GM23338 (cell line): ENCODE measurements at regions not wholly inside any gene's neighbourhood (a gene's known extent, or its start where the extent isn't known, plus 50 kb on each side); places are given as distances from the start of the nearest gene placed in this dataset.

Experiments used
- EZH2 ChIP-seq: fragments of 200-600 bp; sonication (generic); IDR thresholded peaks from one replicate; pipeline ENCODE4 v1.8.0; 2017; ENCODE audit warnings: antibody characterized with exemption, mild to moderate bottlenecking, low read depth; ENCODE audit not compliant: unreplicated experiment
- JUNB ChIP-seq: IDR thresholded peaks from one replicate; pipeline ENCODE4 v1.6.1; 2016; ENCODE audit warnings: antibody characterized with exemption; ENCODE audit not compliant: unreplicated experiment
- NANOG ChIP-seq: IDR thresholded peaks from 2 replicates; pipeline ENCODE4 v1.6.1; 2016; ENCODE audit warnings: antibody characterized with exemption, borderline replicate concordance
- POLR2AphosphoS5 ChIP-seq: IDR thresholded peaks from 2 replicates; pipeline ENCODE4 v1.6.1; 2016; ENCODE audit warnings: antibody characterized with exemption, low read depth
- TF ChIP-seq, protein P1 (sequence below), 2 experiments: fragments of 200-600 bp in 1 of 2; sonication (generic) in 1 of 2; conservative IDR thresholded peaks; 2 replicates each; pipeline versions ENCODE4 v1.5.1 to v1.6.1; 2016 to 2017; ENCODE audit warnings: antibody characterized with exemption in 2 of 2, low read depth in 2 of 2, mild to moderate bottlenecking in 2 of 2, moderate library complexity in 1 of 2
- TF ChIP-seq, protein P2 (sequence below): IDR thresholded peaks from 2 replicates; pipeline ENCODE4 v1.6.1; 2016; ENCODE audit warnings: antibody characterized with exemption

DNA sequence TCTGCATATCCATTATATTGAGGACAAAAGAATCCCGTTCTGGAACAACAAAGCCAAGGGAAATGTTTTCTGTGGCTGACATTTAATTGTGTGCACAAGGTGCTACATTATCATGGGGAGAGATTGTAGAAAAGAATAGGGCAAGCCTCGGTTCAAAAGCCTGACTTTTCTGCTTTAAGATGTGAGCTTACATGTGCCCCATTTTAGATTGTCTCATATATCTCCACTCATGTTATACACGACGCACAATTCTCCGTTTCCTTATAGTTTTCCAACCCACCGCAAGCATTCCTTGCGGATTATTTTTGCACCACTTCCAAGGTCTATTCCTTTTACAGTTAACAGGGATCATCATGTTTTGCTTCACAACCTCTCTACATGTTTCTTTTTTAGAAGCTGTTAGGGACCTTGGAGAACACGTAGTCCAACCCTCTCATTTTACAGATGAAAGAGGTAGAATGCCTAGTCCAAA lies 99.6 kb upstream of the MAML3 start:
- TF ChIP-seq, protein P1, sequence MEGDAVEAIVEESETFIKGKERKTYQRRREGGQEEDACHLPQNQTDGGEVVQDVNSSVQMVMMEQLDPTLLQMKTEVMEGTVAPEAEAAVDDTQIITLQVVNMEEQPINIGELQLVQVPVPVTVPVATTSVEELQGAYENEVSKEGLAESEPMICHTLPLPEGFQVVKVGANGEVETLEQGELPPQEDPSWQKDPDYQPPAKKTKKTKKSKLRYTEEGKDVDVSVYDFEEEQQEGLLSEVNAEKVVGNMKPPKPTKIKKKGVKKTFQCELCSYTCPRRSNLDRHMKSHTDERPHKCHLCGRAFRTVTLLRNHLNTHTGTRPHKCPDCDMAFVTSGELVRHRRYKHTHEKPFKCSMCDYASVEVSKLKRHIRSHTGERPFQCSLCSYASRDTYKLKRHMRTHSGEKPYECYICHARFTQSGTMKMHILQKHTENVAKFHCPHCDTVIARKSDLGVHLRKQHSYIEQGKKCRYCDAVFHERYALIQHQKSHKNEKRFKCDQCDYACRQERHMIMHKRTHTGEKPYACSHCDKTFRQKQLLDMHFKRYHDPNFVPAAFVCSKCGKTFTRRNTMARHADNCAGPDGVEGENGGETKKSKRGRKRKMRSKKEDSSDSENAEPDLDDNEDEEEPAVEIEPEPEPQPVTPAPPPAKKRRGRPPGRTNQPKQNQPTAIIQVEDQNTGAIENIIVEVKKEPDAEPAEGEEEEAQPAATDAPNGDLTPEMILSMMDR (conservative IDR thresholded peaks at IDR 0.05; ENCODE audit: low read depth in 2 of 2) = no peak
- TF ChIP-seq POLR2AphosphoS5 (no peak), JUNB (no peak), EZH2 (no peak), NANOG (no peak)
- TF ChIP-seq, protein P2, sequence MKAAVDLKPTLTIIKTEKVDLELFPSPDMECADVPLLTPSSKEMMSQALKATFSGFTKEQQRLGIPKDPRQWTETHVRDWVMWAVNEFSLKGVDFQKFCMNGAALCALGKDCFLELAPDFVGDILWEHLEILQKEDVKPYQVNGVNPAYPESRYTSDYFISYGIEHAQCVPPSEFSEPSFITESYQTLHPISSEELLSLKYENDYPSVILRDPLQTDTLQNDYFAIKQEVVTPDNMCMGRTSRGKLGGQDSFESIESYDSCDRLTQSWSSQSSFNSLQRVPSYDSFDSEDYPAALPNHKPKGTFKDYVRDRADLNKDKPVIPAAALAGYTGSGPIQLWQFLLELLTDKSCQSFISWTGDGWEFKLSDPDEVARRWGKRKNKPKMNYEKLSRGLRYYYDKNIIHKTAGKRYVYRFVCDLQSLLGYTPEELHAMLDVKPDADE = no peak
